ENCODE measurements at regions not wholly inside any gene's neighbourhood (a gene's known extent, or its start where the extent isn't known, plus 50 kb on each side); places are given as distances from the start of the nearest gene placed in this dataset.

- TF ChIP-seq CTCF (IDR thresholded peaks at IDR 0.05) (no peak), POLR2A (IDR thresholded peaks at IDR 0.05) (no peak), POLR2AphosphoS5 (IDR thresholded peaks at IDR 0.05) (no peak)
Observed at GRCh38 chr14:25430808-25431207, 380.9 kb upstream of the STXBP6 start.

Data from breast epithelium (tissue), 3 donors.